ENCODE measurements at regions not wholly inside any gene's neighbourhood (a gene's known extent, or its start where the extent isn't known, plus 50 kb on each side); places are given as distances from the start of the nearest gene placed in this dataset.

DNA sequence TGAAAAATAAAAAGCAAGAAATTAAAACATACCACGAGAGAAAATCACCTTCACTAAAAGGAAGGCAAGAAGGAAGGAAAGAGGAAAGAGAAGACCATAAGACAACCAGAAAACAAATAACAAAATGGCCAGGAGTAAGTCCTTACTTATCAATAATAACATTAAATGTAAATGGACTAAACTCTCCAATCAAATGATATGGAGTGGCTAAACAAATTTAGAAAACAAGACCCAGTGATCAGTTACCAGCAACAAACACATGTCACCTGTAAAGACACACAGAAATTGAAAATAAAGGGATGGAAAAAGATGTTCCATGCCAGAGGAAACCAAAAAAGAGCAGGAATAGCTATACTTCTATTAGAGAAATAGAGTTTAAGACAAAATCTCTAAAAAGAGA lies 85.0 kb upstream of the SLC38A4 start:
- H3K4me1 ChIP-seq: no peaks in the 10 kb centered on the region
- no peaks in the 10 kb centered on the region for H3K27me3 ChIP-seq
- H3K9me3 ChIP-seq: no peaks in the 10 kb centered on the region
- H3K4me3 ChIP-seq (replicated peaks in 1 of 3): no peak overlapping the region
- no peak overlapping the region for H3K27ac ChIP-seq
- 94% methylated on average over 1 of the region's 1 CpG for WGBS, 2 donors
- no peak for TF ChIP-seq POLR2A (IDR thresholded peaks at IDR 0.05)
- TF ChIP-seq, protein P1, sequence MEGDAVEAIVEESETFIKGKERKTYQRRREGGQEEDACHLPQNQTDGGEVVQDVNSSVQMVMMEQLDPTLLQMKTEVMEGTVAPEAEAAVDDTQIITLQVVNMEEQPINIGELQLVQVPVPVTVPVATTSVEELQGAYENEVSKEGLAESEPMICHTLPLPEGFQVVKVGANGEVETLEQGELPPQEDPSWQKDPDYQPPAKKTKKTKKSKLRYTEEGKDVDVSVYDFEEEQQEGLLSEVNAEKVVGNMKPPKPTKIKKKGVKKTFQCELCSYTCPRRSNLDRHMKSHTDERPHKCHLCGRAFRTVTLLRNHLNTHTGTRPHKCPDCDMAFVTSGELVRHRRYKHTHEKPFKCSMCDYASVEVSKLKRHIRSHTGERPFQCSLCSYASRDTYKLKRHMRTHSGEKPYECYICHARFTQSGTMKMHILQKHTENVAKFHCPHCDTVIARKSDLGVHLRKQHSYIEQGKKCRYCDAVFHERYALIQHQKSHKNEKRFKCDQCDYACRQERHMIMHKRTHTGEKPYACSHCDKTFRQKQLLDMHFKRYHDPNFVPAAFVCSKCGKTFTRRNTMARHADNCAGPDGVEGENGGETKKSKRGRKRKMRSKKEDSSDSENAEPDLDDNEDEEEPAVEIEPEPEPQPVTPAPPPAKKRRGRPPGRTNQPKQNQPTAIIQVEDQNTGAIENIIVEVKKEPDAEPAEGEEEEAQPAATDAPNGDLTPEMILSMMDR (IDR thresholded peaks at IDR 0.05): no peak
- intact Hi-C loops (cut with DNase I): no loop called here
- DNase-seq: no peak
- H3K36me3 ChIP-seq: no peaks in the 10 kb centered on the region

DNA sequence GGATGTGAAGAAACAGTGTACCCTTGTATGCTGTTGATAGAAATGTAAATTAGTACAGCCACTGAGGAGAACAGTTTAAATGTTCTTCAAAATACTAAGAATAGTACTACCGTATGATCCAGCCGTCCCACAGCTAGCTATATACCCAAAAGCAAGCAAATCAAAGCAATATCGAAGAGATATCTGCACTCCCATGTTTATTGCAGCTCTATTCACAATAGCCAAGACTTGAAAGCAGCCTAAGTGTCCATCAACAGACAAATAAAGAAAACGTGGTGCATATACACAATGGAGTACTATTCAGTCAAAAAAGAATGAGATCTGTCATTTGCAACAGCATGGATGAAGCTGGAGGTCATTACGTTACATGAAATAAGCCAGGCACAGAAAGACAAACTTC lies 88.5 kb upstream of the SLC38A4 start:
- Histone ChIP-seq H3K36me3 (no peaks in the 10 kb centered on the region), H3K4me1 (no peaks in the 10 kb centered on the region), H3K9me3 (no peaks in the 10 kb centered on the region), H3K4me3 (replicated peaks in 1 of 3) (no peak overlapping the region), H3K27ac (no peak overlapping the region), H3K27me3 (no peaks in the 10 kb centered on the region)
- WGBS, 2 donors: 83% methylated on average over 5 of the region's 5 CpGs
- intact Hi-C loops (cut with DNase I): no loop called here
- no peak for DNase-seq
- TF ChIP-seq, protein P1 (IDR thresholded peaks at IDR 0.05): no peak
- no peak for TF ChIP-seq POLR2A (IDR thresholded peaks at IDR 0.05)

DNA sequence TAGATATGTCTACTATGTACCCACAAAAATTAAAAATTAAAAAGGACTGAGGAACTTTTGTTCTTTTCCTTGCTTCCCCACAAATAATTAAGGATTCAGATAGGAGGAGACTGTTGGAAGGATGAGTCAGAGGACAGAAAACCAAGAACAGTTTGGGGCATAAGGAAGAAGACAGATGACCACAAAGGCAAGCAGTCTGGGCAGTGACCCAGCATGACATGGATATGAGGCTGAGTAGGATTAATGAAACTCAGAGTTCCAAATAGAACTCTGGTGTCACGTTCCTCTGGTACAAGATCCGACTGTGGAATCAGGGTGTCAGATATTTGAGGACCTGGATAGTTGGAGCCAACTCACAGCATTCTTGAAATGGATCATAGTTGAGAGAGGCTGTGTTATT lies 89.3 kb upstream of the SLC38A4 start:
- Histone ChIP-seq H3K36me3 (no peaks in the 10 kb centered on the region), H3K4me3 (replicated peaks in 1 of 3) (no peak overlapping the region), H3K27ac (no peak overlapping the region), H3K27me3 (no peaks in the 10 kb centered on the region), H3K4me1 (no peaks in the 10 kb centered on the region), H3K9me3 (no peaks in the 10 kb centered on the region)
- intact Hi-C loops (cut with DNase I): loop anchor here (1.0 kb wide), 1 partner anchor 19 kb away; no protein-coding TSS in a partner anchor
- 58 to 69% methylated on average over 2 of the region's 2 CpGs for WGBS, 2 donors
- no peak for DNase-seq
- TF ChIP-seq, protein P1 (IDR thresholded peaks at IDR 0.05): no peak
- no peak for TF ChIP-seq POLR2A (IDR thresholded peaks at IDR 0.05)

DNA sequence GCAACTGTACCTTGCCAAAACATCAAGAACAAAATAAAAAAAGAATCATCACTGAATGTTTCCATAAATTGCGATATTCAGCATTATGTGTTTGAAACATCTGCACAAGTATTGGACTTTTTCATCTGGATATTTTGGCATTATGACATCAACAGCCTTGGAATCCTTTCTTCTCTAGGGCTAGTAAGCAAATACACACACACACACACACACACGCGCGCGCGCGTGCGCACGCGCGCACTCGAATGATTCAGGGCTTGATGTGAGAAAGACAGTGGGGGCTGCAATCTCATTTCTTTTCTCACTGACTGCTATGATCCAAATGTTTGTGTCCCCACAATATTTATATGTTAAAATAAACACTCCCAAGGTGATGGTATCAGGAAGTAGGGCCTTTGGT lies 90.0 kb upstream of the SLC38A4 start:
- no peaks in the 10 kb centered on the region for H3K9me3 ChIP-seq
- TF ChIP-seq POLR2A (IDR thresholded peaks at IDR 0.05): no peak
- TF ChIP-seq, protein P1 (IDR thresholded peaks at IDR 0.05): no peak
- 79 to 83% methylated on average over 10 to 12 of the region's 12 CpGs for WGBS, 2 donors
- H3K4me3 ChIP-seq (replicated peaks in 1 of 3): no peak overlapping the region
- no peaks in the 10 kb centered on the region for H3K36me3 ChIP-seq
- H3K27ac ChIP-seq: no peak overlapping the region
- no peaks in the 10 kb centered on the region for H3K27me3 ChIP-seq
- no peak for DNase-seq
- intact Hi-C loops (cut with DNase I): loop anchor here (1.0 kb wide), 1 partner anchor 20 kb away; no protein-coding TSS in a partner anchor
- no peaks in the 10 kb centered on the region for H3K4me1 ChIP-seq

DNA sequence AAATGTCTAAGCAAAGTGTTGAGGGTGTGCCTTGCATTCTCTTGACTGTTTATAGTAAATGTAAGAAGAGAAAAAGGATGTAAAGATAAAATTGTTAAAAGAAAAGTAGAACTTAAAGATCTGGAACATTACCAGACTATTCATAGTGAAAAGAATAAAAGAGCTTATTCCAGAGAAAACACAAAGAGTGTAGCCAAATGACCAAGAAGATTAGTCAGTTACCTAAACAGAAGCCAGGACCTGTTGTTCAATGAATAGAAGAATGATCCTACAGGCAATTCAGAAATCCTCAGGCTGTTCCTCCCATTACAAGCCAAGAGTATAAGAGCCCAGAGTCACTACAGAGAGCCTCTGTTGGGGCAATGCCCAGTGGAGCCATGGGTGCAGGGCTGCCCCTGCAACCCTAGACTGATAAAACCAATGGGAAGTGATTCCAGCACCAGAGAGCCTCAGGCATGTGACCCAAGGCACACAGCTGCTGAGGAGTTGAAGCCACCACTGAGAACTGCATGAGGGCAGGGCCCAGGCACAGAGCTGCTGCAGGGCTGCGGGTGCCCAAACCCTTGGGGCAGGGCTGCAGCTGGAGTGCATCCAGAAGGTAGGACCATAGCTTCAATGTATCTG lies 91.1 kb upstream of the SLC38A4 start:
- 100% methylated on average over 1 of the region's 1 CpG for WGBS, 2 donors

More for the DNA sequence above, 91.1 kb upstream of the SLC38A4 start:
- DNase-seq: no peak
- no peaks in the 10 kb centered on the region for H3K4me1 ChIP-seq
- no peaks in the 10 kb centered on the region for H3K36me3 ChIP-seq
- H3K27me3 ChIP-seq: no peaks in the 10 kb centered on the region
- H3K9me3 ChIP-seq: no peaks in the 10 kb centered on the region
- H3K4me3 ChIP-seq (replicated peaks in 1 of 3): no peak overlapping the region
- no peak for TF ChIP-seq POLR2A (IDR thresholded peaks at IDR 0.05)
- TF ChIP-seq, protein P1 (IDR thresholded peaks at IDR 0.05): no peak
- intact Hi-C loops (cut with DNase I): no loop called here
- H3K27ac ChIP-seq: no peak overlapping the region

Data from thyroid gland (tissue), 4 donors.